ENCODE measurements at regions not wholly inside any gene's neighbourhood (a gene's known extent, or its start where the extent isn't known, plus 50 kb on each side); places are given as distances from the start of the nearest gene placed in this dataset.

- peaks cover 0 to 16% of the 10 kb centered on the region in 2 donors for H3K9me3 ChIP-seq (ENCODE audit: control insufficient read depth in 1 of 2, low read length in 2 of 2)
- H3K27me3 ChIP-seq (ENCODE audit: insufficient read depth, low read length), result no peaks in the 10 kb centered on the region
- H3K27ac Mint-ChIP-seq, result peak overlapping the region in 5 of 7 donors; percentile 79 to 85 (median 82)
- H3K36me3 ChIP-seq (ENCODE audit: insufficient read depth, low read length), result no peaks in the 10 kb centered on the region
- intact Hi-C loops (cut with micrococcal nuclease), result loop anchor here (5.0 kb wide), 1 partner anchor 834 kb away; the partner anchor contains the start of gene MGMT
- H3K36me3 Mint-ChIP-seq, result peaks cover 7 to 20% of the 10 kb centered on the region in 2 donors
- H3K4me1 ChIP-seq (ENCODE audit: insufficient read depth, low read length), result peaks cover 6% of the 10 kb centered on the region
- peak overlapping the region; percentile 26 to 85 (median 76) for H3K4me3 Mint-ChIP-seq
- CTCF ChIA-PET (ENCODE audit: partially characterized antibody), result interaction anchor here (1.2 kb wide), 1 partner anchor 191 kb away, joined by 5 read pairs; the partner anchor contains the start of gene C10orf143
- H3K4me3 ChIP-seq (ENCODE audit: low read length in 2 of 2), result peak overlapping the region in 1 of 2 donors; percentile 9
- POLR2A ChIA-PET (ENCODE audit: partially characterized antibody), result interaction anchor here (0.7 to 2.3 kb wide), 3 partner anchors 129 to 834 kb away, joined by 4 to 19 read pairs (median 6); partner anchors contain the start of genes C10orf143 and MGMT
- H3K9me3 Mint-ChIP-seq, result peaks cover 6 to 74% (median 53%) of the 10 kb centered on the region in 8 donors
- peaks cover 5 to 26% (median 8%) of the 10 kb centered on the region in 4 donors for H3K4me1 Mint-ChIP-seq
- DNase-seq, result peak; percentile 65 to 75 (median 69)
- H3K27me3 Mint-ChIP-seq, result no peaks in the 10 kb centered on the region
- peak overlapping the region; percentile 25 for H3K27ac ChIP-seq (ENCODE audit: low read depth, low read length)
Measured at GRCh38 chr10:130301021-130301892, 165.1 kb downstream of the GLRX3 start.

GRCh38 chr10:130326954-130327353 is 190.8 kb downstream of the GLRX3 start:
- H3K27ac ChIP-seq (ENCODE audit: low read depth, low read length), result no peak overlapping the region
- H3K9me3 Mint-ChIP-seq, result peaks cover 0 to 42% (median 9%) of the 10 kb centered on the region in 8 donors
- CTCF ChIA-PET (ENCODE audit: partially characterized antibody), result no interaction called here
- no peak for DNase-seq
- H3K4me3 Mint-ChIP-seq, result no peak overlapping the region
- no peak overlapping the region for H3K27ac Mint-ChIP-seq
- H3K27me3 ChIP-seq (ENCODE audit: insufficient read depth, low read length), result no peaks in the 10 kb centered on the region
- POLR2A ChIA-PET (ENCODE audit: partially characterized antibody), result no interaction called here
- no peaks in the 10 kb centered on the region for H3K4me1 Mint-ChIP-seq
- H3K27me3 Mint-ChIP-seq, result no peaks in the 10 kb centered on the region
- peaks cover 0 to 3% of the 10 kb centered on the region in 2 donors for H3K36me3 Mint-ChIP-seq
- H3K9me3 ChIP-seq (ENCODE audit: control insufficient read depth in 1 of 2, low read length in 2 of 2), result peaks cover 0 to 4% of the 10 kb centered on the region in 2 donors
- H3K36me3 ChIP-seq (ENCODE audit: insufficient read depth, low read length), result no peaks in the 10 kb centered on the region
- intact Hi-C loops (cut with micrococcal nuclease), result no loop called here
- no peaks in the 10 kb centered on the region for H3K4me1 ChIP-seq (ENCODE audit: insufficient read depth, low read length)
- no peak overlapping the region for H3K4me3 ChIP-seq (ENCODE audit: low read length in 2 of 2)

GRCh38 chr10:130329792-130330191 is 193.6 kb downstream of the GLRX3 start:
- H3K4me3 Mint-ChIP-seq, result no peak overlapping the region
- H3K36me3 Mint-ChIP-seq, result peaks cover 0 to 3% of the 10 kb centered on the region in 2 donors
- H3K4me1 Mint-ChIP-seq, result no peaks in the 10 kb centered on the region
- Histone ChIP-seq H3K27ac (ENCODE audit: low read depth, low read length) (no peak overlapping the region), H3K9me3 (ENCODE audit: control insufficient read depth in 1 of 2, low read length in 2 of 2) (no peaks in the 10 kb centered on the region), H3K4me1 (ENCODE audit: insufficient read depth, low read length) (no peaks in the 10 kb centered on the region), H3K4me3 (ENCODE audit: low read length in 2 of 2) (no peak overlapping the region), H3K27me3 (ENCODE audit: insufficient read depth, low read length) (no peaks in the 10 kb centered on the region), H3K36me3 (ENCODE audit: insufficient read depth, low read length) (no peaks in the 10 kb centered on the region)
- H3K27me3 Mint-ChIP-seq, result no peaks in the 10 kb centered on the region
- DNase-seq, result no peak
- ChIA-PET CTCF (ENCODE audit: partially characterized antibody) (no interaction called here), POLR2A (ENCODE audit: partially characterized antibody) (no interaction called here)
- H3K9me3 Mint-ChIP-seq, result peaks cover 0 to 29% (median 8%) of the 10 kb centered on the region in 8 donors
- intact Hi-C loops (cut with micrococcal nuclease), result no loop called here
- H3K27ac Mint-ChIP-seq, result no peak overlapping the region

- Histone ChIP-seq H3K9me3 (ENCODE audit: control insufficient read depth in 1 of 2, low read length in 2 of 2) (no peaks in the 10 kb centered on the region), H3K27me3 (ENCODE audit: insufficient read depth, low read length) (no peaks in the 10 kb centered on the region), H3K4me1 (ENCODE audit: insufficient read depth, low read length) (no peaks in the 10 kb centered on the region), H3K27ac (ENCODE audit: low read depth, low read length) (no peak overlapping the region), H3K4me3 (ENCODE audit: low read length in 2 of 2) (no peak overlapping the region), H3K36me3 (ENCODE audit: insufficient read depth, low read length) (no peaks in the 10 kb centered on the region)
- ChIA-PET CTCF (ENCODE audit: partially characterized antibody) (no interaction called here), POLR2A (ENCODE audit: partially characterized antibody) (no interaction called here)
- peaks cover 0 to 3% of the 10 kb centered on the region in 2 donors for H3K36me3 Mint-ChIP-seq
- no peak overlapping the region for H3K27ac Mint-ChIP-seq
- H3K9me3 Mint-ChIP-seq, result peaks cover 0 to 13% (median 2%) of the 10 kb centered on the region in 8 donors
- no peaks in the 10 kb centered on the region for H3K4me1 Mint-ChIP-seq
- no peak for DNase-seq
- H3K4me3 Mint-ChIP-seq, result no peak overlapping the region
- H3K27me3 Mint-ChIP-seq, result peaks cover 0 to 3% of the 10 kb centered on the region in 2 donors
- intact Hi-C loops (cut with micrococcal nuclease), result no loop called here
Measured at GRCh38 chr10:130333185-130333584, 197.0 kb downstream of the GLRX3 start.

- Histone ChIP-seq H3K4me1 (ENCODE audit: insufficient read depth, low read length) (no peaks in the 10 kb centered on the region), H3K36me3 (ENCODE audit: insufficient read depth, low read length) (no peaks in the 10 kb centered on the region), H3K27me3 (ENCODE audit: insufficient read depth, low read length) (no peaks in the 10 kb centered on the region), H3K4me3 (ENCODE audit: low read length in 2 of 2) (no peak overlapping the region), H3K9me3 (ENCODE audit: control insufficient read depth in 1 of 2, low read length in 2 of 2) (no peaks in the 10 kb centered on the region), H3K27ac (ENCODE audit: low read depth, low read length) (no peak overlapping the region)
- POLR2A ChIA-PET (ENCODE audit: partially characterized antibody), result no interaction called here
- Mint-ChIP-seq H3K4me3 (no peak overlapping the region), H3K36me3 (no peaks in the 10 kb centered on the region), H3K4me1 (no peaks in the 10 kb centered on the region), H3K9me3 (peaks cover 0 to 7% (median 0%) of the 10 kb centered on the region in 8 donors), H3K27me3 (peaks cover 2 to 5% of the 10 kb centered on the region in 2 donors), H3K27ac (no peak overlapping the region)
- DNase-seq, result no peak
- intact Hi-C loops (cut with micrococcal nuclease), result no loop called here
- CTCF ChIA-PET (ENCODE audit: partially characterized antibody), result no interaction called here
Measured at GRCh38 chr10:130335336-130335735, 199.1 kb downstream of the GLRX3 start.

- DNase-seq, result no peak
- ChIA-PET CTCF (ENCODE audit: partially characterized antibody) (interaction anchor here (1.2 kb wide), 1 partner anchor 13 kb away, joined by 3 read pairs; no protein-coding TSS in a partner anchor), POLR2A (ENCODE audit: partially characterized antibody) (no interaction called here)
- Mint-ChIP-seq H3K9me3 (peaks cover 0 to 7% (median 0%) of the 10 kb centered on the region in 8 donors), H3K27ac (no peak overlapping the region), H3K27me3 (peaks cover 2 to 5% of the 10 kb centered on the region in 2 donors), H3K4me1 (no peaks in the 10 kb centered on the region), H3K36me3 (no peaks in the 10 kb centered on the region), H3K4me3 (peak overlapping the region in 1 of 8 donors; percentile 53)
- Histone ChIP-seq H3K27ac (ENCODE audit: low read depth, low read length) (no peak overlapping the region), H3K4me1 (ENCODE audit: insufficient read depth, low read length) (no peaks in the 10 kb centered on the region), H3K36me3 (ENCODE audit: insufficient read depth, low read length) (no peaks in the 10 kb centered on the region), H3K9me3 (ENCODE audit: control insufficient read depth in 1 of 2, low read length in 2 of 2) (no peaks in the 10 kb centered on the region), H3K4me3 (ENCODE audit: low read length in 2 of 2) (no peak overlapping the region), H3K27me3 (ENCODE audit: insufficient read depth, low read length) (no peaks in the 10 kb centered on the region)
- intact Hi-C loops (cut with micrococcal nuclease), result no loop called here
Measured at GRCh38 chr10:130336617-130337304, 200.6 kb downstream of the GLRX3 start.

GRCh38 chr10:130337305-130337640 is 201.1 kb downstream of the GLRX3 start:
- Mint-ChIP-seq H3K36me3 (no peaks in the 10 kb centered on the region), H3K4me1 (no peaks in the 10 kb centered on the region), H3K4me3 (no peak overlapping the region), H3K9me3 (peaks cover 0 to 7% (median 0%) of the 10 kb centered on the region in 8 donors), H3K27ac (no peak overlapping the region), H3K27me3 (peaks cover 2 to 5% of the 10 kb centered on the region in 2 donors)
- Histone ChIP-seq H3K27me3 (ENCODE audit: insufficient read depth, low read length) (no peaks in the 10 kb centered on the region), H3K36me3 (ENCODE audit: insufficient read depth, low read length) (no peaks in the 10 kb centered on the region), H3K27ac (ENCODE audit: low read depth, low read length) (no peak overlapping the region), H3K4me1 (ENCODE audit: insufficient read depth, low read length) (no peaks in the 10 kb centered on the region), H3K9me3 (ENCODE audit: control insufficient read depth in 1 of 2, low read length in 2 of 2) (no peaks in the 10 kb centered on the region), H3K4me3 (ENCODE audit: low read length in 2 of 2) (no peak overlapping the region)
- ChIA-PET CTCF (ENCODE audit: partially characterized antibody) (interaction anchor here (1.2 kb wide), 1 partner anchor 13 kb away, joined by 3 read pairs; no protein-coding TSS in a partner anchor), POLR2A (ENCODE audit: partially characterized antibody) (no interaction called here)
- DNase-seq, result no peak
- intact Hi-C loops (cut with micrococcal nuclease), result no loop called here

Measured in CD4-positive, alpha-beta memory T cell (primary cell).